ENCODE measurements at regions not wholly inside any gene's neighbourhood (a gene's known extent, or its start where the extent isn't known, plus 50 kb on each side); places are given as distances from the start of the nearest gene placed in this dataset.

DNA sequence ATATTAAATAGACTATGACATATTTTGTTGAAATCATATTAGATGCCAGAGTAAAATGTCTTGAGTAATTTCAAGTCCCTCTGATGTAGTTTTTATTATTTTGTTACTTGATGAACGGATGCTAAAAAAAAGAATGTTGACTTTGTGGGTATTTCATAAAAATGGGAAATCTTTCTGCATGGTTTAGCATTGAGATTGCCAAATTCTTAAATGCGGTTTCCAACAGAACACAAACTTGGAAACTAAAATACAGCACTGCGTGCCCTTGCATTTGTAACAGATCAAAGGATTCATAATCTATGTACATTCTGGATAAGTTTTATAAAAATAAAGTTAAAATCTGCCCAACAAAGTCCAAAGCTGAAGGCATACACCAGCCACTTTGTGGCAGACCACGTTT, 425.5 kb upstream of the DAB2 start:
- Histone ChIP-seq H3K27me3 (no peaks in the 10 kb centered on the region), H3K27ac (no peak overlapping the region), H3K4me1 (no peaks in the 10 kb centered on the region), H3K9me3 (no peaks in the 10 kb centered on the region), H3K36me3 (ENCODE audit: low read depth, missing control alignments) (no peaks in the 10 kb centered on the region), H3K4me3 (no peak overlapping the region)
- WGBS, 2 donors: 82 to 85% methylated on average over 4 of the region's 4 CpGs
- TF ChIP-seq POLR2A (IDR thresholded peaks at IDR 0.05) (no peak), CTCF (IDR thresholded peaks at IDR 0.05) (no peak)
- intact Hi-C loops (cut with DNase I; ENCODE audit: low total_unique reads): no loop called here
- DNase-seq: no peak

GRCh38 chr5:39846144-39846543, 421.4 kb upstream of the DAB2 start:
- Histone ChIP-seq H3K27ac (no peak overlapping the region), H3K4me3 (no peak overlapping the region), H3K36me3 (ENCODE audit: low read depth, missing control alignments) (no peaks in the 10 kb centered on the region), H3K9me3 (no peaks in the 10 kb centered on the region), H3K27me3 (no peaks in the 10 kb centered on the region), H3K4me1 (no peaks in the 10 kb centered on the region)
- intact Hi-C loops (cut with DNase I; ENCODE audit: low total_unique reads): no loop called here
- no peak for DNase-seq
- TF ChIP-seq CTCF (IDR thresholded peaks at IDR 0.05): no peak
- TF ChIP-seq POLR2A (IDR thresholded peaks at IDR 0.05): no peak

DNA sequence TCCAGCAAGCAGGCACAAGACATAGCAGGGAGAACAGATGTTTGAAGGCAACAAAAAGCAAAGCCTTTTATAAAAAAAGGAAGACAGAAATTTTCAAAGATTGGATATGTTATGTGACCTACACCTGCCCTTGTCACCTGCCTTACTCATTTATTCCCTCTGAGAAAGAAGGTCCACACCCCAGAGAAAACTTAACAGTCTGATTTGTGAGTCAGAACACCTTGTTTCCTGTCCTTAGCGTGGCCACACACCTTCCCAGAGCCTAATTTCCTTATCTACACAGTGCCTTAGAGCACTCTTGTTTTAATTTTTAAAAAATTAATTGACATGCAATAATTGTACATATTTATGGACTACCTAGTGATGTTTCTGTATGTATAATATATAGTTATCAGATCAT, 419.0 kb upstream of the DAB2 start:
- Histone ChIP-seq H3K9me3 (no peaks in the 10 kb centered on the region), H3K27ac (no peak overlapping the region), H3K4me1 (no peaks in the 10 kb centered on the region), H3K4me3 (no peak overlapping the region), H3K27me3 (no peaks in the 10 kb centered on the region), H3K36me3 (ENCODE audit: low read depth, missing control alignments) (no peaks in the 10 kb centered on the region)
- 71 to 84% methylated on average over 1 of the region's 1 CpG for WGBS, 2 donors
- DNase-seq: no peak
- TF ChIP-seq CTCF (IDR thresholded peaks at IDR 0.05): no peak
- no peak for TF ChIP-seq POLR2A (IDR thresholded peaks at IDR 0.05)
- intact Hi-C loops (cut with DNase I; ENCODE audit: low total_unique reads): no loop called here

- no peak for DNase-seq
- TF ChIP-seq POLR2A (IDR thresholded peaks at IDR 0.05) (no peak), CTCF (IDR thresholded peaks at IDR 0.05) (no peak)
- Histone ChIP-seq H3K36me3 (ENCODE audit: low read depth, missing control alignments) (no peaks in the 10 kb centered on the region), H3K4me1 (no peaks in the 10 kb centered on the region), H3K27me3 (no peaks in the 10 kb centered on the region), H3K4me3 (no peak overlapping the region), H3K27ac (no peak overlapping the region), H3K9me3 (no peaks in the 10 kb centered on the region)
- intact Hi-C loops (cut with DNase I; ENCODE audit: low total_unique reads): no loop called here
- WGBS, 2 donors: 84 to 86% methylated on average over 3 of the region's 3 CpGs
Observed at GRCh38 chr5:39835371-39835770, 410.6 kb upstream of the DAB2 start.

GRCh38 chr5:39829441-39829840, 404.7 kb upstream of the DAB2 start:
- 65 to 76% methylated on average over 1 of the region's 1 CpG for WGBS, 2 donors
- no peaks in the 10 kb centered on the region for H3K36me3 ChIP-seq (ENCODE audit: low read depth, missing control alignments)
- H3K4me1 ChIP-seq: no peaks in the 10 kb centered on the region
- H3K27ac ChIP-seq: no peak overlapping the region
- no peak for TF ChIP-seq POLR2A (IDR thresholded peaks at IDR 0.05)
- no peak for TF ChIP-seq CTCF (IDR thresholded peaks at IDR 0.05)
- H3K27me3 ChIP-seq: no peaks in the 10 kb centered on the region
- no peak for DNase-seq
- H3K9me3 ChIP-seq: no peaks in the 10 kb centered on the region
- no peak overlapping the region for H3K4me3 ChIP-seq
- intact Hi-C loops (cut with DNase I; ENCODE audit: low total_unique reads): no loop called here

Data from testis (tissue), 2 donors.